ENCODE measurements at regions not wholly inside any gene's neighbourhood (a gene's known extent, or its start where the extent isn't known, plus 50 kb on each side); places are given as distances from the start of the nearest gene placed in this dataset.
"Not testable (repeated sequence)": the region's sequence is repeated elsewhere in the genome, so short reads cannot be mapped to it uniquely, and the experiment has no call there.

- DNase-seq: not testable (repeated sequence)
Measured at GRCh38 chr15:30760633-30761032, 134.7 kb downstream of the ARHGAP11B start.

GRCh38 chr15:30761365-30761764, 135.4 kb downstream of the ARHGAP11B start:
- DNase-seq: not testable (repeated sequence)

DNA sequence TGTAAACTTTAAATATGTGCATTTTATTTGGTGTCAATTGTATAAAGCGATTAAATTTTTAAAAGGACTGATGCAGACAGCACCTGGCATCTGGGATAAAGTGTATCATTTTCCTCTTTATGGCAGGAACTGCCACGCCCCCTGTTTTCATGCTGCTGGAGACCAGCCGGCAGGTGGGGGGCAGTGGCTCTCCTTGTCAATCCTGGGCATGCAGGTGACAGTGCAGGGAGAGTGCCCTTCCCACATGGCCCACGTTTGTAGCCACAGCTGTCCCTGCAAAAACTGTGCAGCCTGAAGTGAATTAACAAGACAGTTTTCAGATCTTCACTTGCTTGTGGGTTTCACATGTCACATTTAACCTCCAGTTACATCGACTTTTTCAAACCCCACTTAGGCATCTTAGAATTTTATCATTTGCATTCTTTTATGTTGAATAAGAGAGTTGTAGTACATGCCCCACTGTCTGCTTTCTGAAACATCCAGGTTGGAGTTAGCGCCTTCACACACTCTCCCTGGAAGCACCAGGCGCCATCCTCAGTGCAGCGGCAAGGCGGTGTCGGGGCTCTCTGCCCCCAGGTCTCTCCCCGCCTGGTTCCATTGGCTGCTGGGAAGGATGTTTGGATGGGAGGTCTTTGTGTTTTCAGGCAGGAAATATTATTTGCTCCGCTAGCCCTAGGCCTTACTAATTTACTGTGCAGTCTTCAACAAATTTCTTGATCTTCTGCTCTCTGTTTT, 134.2 kb upstream of the FAN1 start:
- not testable (repeated sequence) for DNase-seq

DNA sequence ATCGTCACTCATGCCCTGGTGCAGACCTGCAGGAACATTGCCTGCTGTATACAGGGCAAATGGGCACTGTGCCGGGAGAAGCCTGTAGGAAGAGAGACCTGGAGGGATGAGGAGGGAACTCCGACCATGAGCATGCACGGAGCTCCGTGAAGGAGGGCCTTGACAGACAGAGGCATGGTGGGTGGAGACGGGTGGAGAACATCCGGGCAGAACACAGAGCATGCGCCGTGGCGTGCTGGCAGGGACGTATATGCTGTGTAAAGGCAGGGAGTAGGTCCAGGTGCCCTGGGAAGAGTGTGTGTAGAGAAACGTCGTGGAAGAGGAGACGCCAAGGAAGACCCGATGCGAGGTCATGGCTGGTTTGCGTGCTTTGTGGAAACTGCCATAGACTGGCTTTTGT, 133.0 kb upstream of the FAN1 start:
- no peak for DNase-seq

GRCh38 chr15:30783019-30783418, 120.7 kb upstream of the FAN1 start:
- DNase-seq: no peak

- DNase-seq: no peak
Measured at GRCh38 chr15:30788595-30788994, 115.1 kb upstream of the FAN1 start.

- DNase-seq: no peak
Measured at GRCh38 chr15:30791239-30792175, 112.2 kb upstream of the FAN1 start.

- not testable (repeated sequence) for DNase-seq
Measured at GRCh38 chr15:30792843-30793242, 110.9 kb upstream of the FAN1 start.

- DNase-seq: no peak
Measured at GRCh38 chr15:30794388-30794787, 109.3 kb upstream of the FAN1 start.

GRCh38 chr15:30799565-30799964, 104.2 kb upstream of the FAN1 start:
- DNase-seq: not testable (repeated sequence)

DNA sequence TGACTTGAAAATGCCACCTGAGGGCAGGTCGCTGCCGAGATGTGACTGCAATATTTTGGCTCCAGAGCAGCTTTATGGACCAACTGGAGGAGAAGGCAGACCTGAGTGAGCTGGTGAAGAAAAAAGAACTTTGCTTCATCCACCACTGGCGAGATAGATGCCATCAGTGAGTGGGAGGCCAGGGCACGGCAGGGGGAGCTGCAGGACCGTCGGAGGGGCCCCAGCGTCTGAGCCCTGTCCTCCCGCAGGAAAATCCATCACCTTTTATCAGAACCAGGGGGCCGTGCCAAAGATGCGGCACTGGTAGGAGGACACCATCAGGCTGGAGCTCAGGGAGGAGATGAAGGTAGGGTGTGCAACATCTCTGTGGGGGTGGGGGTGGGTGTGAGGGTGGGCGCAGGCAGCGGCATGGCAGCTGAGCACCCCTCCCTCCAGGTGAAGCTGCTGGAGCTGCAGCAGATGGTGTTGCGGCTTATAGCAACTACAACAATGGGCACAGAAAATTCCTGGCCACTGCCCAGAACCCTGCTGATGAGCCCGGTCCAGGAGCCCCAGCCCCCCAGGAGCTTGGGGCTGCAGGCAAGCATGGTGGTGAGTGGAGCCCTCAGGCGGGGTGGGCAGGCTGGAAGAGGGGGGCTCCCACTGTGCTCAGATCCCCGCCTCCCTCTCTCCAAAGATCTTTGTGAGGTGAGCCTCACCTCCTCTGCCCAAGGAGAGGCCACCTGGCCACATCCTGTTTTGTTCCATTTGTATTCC, 102.4 kb upstream of the FAN1 start:
- not testable (repeated sequence) for DNase-seq

GRCh38 chr15:30802001-30802400, 101.7 kb upstream of the FAN1 start:
- not testable (repeated sequence) for DNase-seq

- not testable (repeated sequence) for DNase-seq
Measured at GRCh38 chr15:30803703-30804102, 100.0 kb upstream of the FAN1 start.

- DNase-seq: no peak
Measured at GRCh38 chr15:30816430-30816829, 87.3 kb upstream of the FAN1 start.

GRCh38 chr15:30823068-30823813, 80.5 kb upstream of the FAN1 start:
- peak; percentile 2 to 10 for DNase-seq

GRCh38 chr15:30824518-30825195, 79.1 kb upstream of the FAN1 start:
- DNase-seq: no peak

DNA sequence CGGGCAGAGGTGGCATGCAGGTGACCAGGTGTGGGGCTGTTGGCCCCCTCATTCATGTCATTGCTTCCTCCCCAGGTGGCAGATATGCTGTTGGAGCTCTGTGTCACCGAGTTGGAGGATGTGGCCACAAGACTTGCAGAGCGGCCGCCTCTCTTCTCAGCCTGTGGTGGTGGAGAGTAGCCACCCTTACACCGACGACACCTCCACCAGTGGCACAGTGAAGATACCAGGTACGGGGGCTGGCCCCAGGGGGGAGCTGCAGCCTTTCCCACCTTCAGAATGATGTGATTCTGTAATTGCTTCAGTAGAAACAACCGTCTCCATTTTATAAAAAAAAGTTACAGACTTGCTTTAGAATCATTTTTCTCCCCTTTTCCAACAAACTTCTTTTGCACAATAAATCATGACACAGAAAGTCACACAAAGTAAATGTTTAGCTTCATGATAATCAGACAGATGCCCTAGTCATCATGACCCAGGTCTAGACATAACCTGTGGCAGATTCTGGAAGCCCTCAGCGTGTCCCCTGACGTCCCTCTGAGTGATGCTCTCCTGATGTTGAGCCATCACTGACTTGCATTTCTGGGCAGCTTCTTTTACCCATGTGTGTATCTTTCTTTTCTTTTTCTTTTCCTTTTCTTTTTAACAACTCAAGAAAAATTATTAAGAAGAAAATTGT, 76.0 kb upstream of the FAN1 start:
- no peak for DNase-seq

GRCh38 chr15:30828304-30828639, 75.4 kb upstream of the FAN1 start:
- DNase-seq: not testable (repeated sequence)

GRCh38 chr15:30830961-30831360, 72.8 kb upstream of the FAN1 start:
- no peak for DNase-seq

GRCh38 chr15:30833379-30833778, 70.3 kb upstream of the FAN1 start:
- not testable (repeated sequence) for DNase-seq

DNA sequence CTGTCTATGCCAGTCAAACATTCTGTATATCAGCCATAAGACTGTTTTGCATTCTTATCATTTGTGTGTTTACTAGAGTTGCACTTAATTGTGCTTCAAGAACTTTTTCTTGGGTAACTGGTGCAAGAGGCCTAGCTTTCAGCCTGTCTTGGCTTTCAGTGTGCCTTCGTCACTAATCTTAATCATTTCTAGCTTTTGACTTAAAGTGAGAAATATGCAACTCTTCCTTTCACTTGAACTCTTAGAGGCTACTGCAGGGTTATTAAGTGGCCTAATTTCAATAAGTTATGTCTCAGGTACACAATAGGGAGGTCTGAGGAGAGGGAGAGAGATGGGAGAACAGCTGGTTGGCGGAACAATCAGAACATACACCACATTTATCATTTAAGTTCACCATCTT, 62.1 kb upstream of the FAN1 start:
- not testable (repeated sequence) for DNase-seq

Data from AML-193 (cell line).